ENCODE measurements at regions not wholly inside any gene's neighbourhood (a gene's known extent, or its start where the extent isn't known, plus 50 kb on each side); places are given as distances from the start of the nearest gene placed in this dataset.
"Not testable (repeated sequence)": the region's sequence is repeated elsewhere in the genome, so short reads cannot be mapped to it uniquely, and the experiment has no call there.

DNA sequence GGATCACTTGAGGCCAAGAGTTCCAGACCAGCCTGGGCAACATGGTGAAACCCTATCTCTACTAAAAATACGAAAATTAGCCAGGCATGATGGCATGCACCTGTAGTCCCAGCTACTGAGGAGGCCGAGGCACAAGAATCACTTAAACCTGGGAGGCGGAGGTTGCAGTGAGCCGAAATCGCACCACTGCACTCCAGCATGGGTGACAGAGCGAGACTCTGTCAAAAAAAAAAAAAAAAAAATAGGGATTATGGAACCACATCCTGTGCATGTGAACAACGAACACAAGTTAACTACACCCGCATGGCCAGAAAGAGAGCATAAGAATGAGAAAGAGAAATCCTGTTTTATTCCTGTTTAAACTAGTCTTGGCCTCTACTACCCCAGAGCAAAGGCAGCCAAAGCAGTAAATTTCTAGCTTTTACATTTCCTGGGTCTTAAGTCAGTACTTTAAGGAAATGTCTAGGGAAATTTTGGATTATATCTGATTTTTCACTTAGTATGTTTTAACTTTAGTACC, 79.1 kb downstream of the KATNIP start:
- intact Hi-C loops (cut with micrococcal nuclease), result loop anchor here (5.0 kb wide), 1 partner anchor 77 kb away; the partner anchor contains the start of gene KATNIP
- H3K4ac ChIP-seq (ENCODE audit: low read depth, low read length); H2AK9ac ChIP-seq (replicated peaks; ENCODE audit: low read depth, low read length, poor library complexity); H2BK5ac ChIP-seq (ENCODE audit: low read depth, low read length, poor library complexity, severe bottlenecking); H2AFZ ChIP-seq (replicated peaks; ENCODE audit: low read length, poor library complexity); H3K4me3 ChIP-seq (ENCODE audit: insufficient read depth, low read depth, low read length); H3K27me3 ChIP-seq (ENCODE audit: control insufficient read depth, insufficient read depth, low read length); H3K9ac ChIP-seq (ENCODE audit: low read depth, low read length); H4K8ac ChIP-seq (ENCODE audit: low read depth in 2 of 2, low read length in 2 of 2); H3K9me1 ChIP-seq (ENCODE audit: insufficient read depth, low read length); H3K79me1 ChIP-seq (ENCODE audit: low read depth in 1 of 2, low read length in 2 of 2); H4K91ac ChIP-seq (ENCODE audit: insufficient read depth, low read depth, low read length); ATAC-seq (ENCODE audit: low read depth); H3K36me3 ChIP-seq (ENCODE audit: control insufficient read depth, insufficient read depth, low read length); H3K23ac ChIP-seq (ENCODE audit: low read depth, low read length); H3K18ac ChIP-seq (ENCODE audit: low read depth, low read length); H2BK15ac ChIP-seq (ENCODE audit: low read depth, low read length); H4K20me1 ChIP-seq (ENCODE audit: insufficient read depth, low read length); H3K27ac ChIP-seq (ENCODE audit: insufficient read depth, low read length); H3K9me3 ChIP-seq (ENCODE audit: control insufficient read depth, insufficient read depth, low read length); H2BK120ac ChIP-seq (ENCODE audit: low read depth, low read length); BruUV-seq (replicated peaks); H3K4me2 ChIP-seq (ENCODE audit: low read depth, low read length); POLR2A ChIA-PET (ENCODE audit: unreplicated experiment); H3K56ac ChIP-seq (ENCODE audit: extremely low read depth, insufficient read depth, low read length); in situ Hi-C loops (cut with MboI; ENCODE audit: low sequenced_read_pairs); H4K5ac ChIP-seq (ENCODE audit: low read depth, low read length); H2BK20ac ChIP-seq (ENCODE audit: low read depth, low read length); H3K14ac ChIP-seq (replicated peaks; ENCODE audit: low read depth, low read length); H2AK5ac ChIP-seq (ENCODE audit: low read depth, low read length); dilution Hi-C loops (cut with HindIII; ENCODE audit: low sequenced_read_pairs, unreplicated experiment); DNase-seq: not testable (repeated sequence)
- CTCF ChIA-PET, result interaction anchor here (0.8 kb wide), 1 partner anchor 11 kb away, joined by 3 read pairs; no protein-coding TSS in a partner anchor
- H3K4me1 ChIP-seq (ENCODE audit: control insufficient read depth, insufficient read depth, low read length), result peaks cover 11% of the 10 kb centered on the region; the same call in 1 of the 2 replicates
- 100% methylated on average over 2 of the region's 8 CpGs; no CpG with 5 or more reads in 1 of the 2 experiments for WGBS, 2 experiments (ENCODE audit: extremely low coverage in 2 of 2, insufficient read length in 1 of 2)

Data from IMR-90 (cell line).